OCI-LY1 (cell line): ENCODE measurements at regions not wholly inside any gene's neighbourhood (a gene's known extent, or its start where the extent isn't known, plus 50 kb on each side); places are given as distances from the start of the nearest gene placed in this dataset.

Experiments used
- H2AFZ ChIP-seq: fragments of 200-600 bp; sonication (generic), shearing (Covaris generic); 2 replicates; pipeline ENCODE4 v1.6.0; 2014; ENCODE audit warnings: antibody characterized with exemption, mild to moderate bottlenecking, low read length
- H3F3A ChIP-seq: fragments of 200-600 bp; sonication (generic), shearing (Covaris generic); 2 replicates; pipeline ENCODE4 v1.6.0; 2014; ENCODE audit warnings: mild to moderate bottlenecking, antibody characterized with exemption, low read length, moderate library complexity; ENCODE audit not compliant: insufficient read depth
- H3K27ac ChIP-seq: fragments of 200-600 bp; sonication (generic); 2 replicates; pipeline ENCODE4 v1.5.1; 2014; ENCODE audit warnings: low read length, mixed run types, mild to moderate bottlenecking, low read depth; ENCODE audit not compliant: poor library complexity, severe bottlenecking
- H3K27me3 ChIP-seq: fragments of 200-600 bp; sonication (generic); 2 replicates; pipeline ENCODE4 v1.6.0; 2014; ENCODE audit warnings: antibody characterized with exemption, mild to moderate bottlenecking, low read length, moderate library complexity; ENCODE audit not compliant: insufficient read depth
- H3K36me3 ChIP-seq: fragments of 200-600 bp; sonication (generic); 2 replicates; pipeline ENCODE4 v1.6.1; 2014; ENCODE audit warnings: mild to moderate bottlenecking, antibody characterized with exemption, low read length, moderate library complexity, mixed read lengths; ENCODE audit not compliant: insufficient read depth
- H3K4me1 ChIP-seq: fragments of 200-600 bp; sonication (generic); 2 replicates; pipeline ENCODE4 v1.5.1; 2014; ENCODE audit warnings: mild to moderate bottlenecking, low read length, moderate library complexity; ENCODE audit not compliant: insufficient read depth, severe bottlenecking
- H3K4me2 ChIP-seq: fragments of 200-600 bp; sonication (generic), shearing (Covaris generic); 2 replicates; pipeline ENCODE4 v1.6.1; 2014; ENCODE audit warnings: low read length
- H3K4me3 ChIP-seq: fragments of 200-600 bp; sonication (generic); 2 replicates; pipeline ENCODE4 v1.5.1; 2014; ENCODE audit warnings: low read length, low read depth, mild to moderate bottlenecking, mixed read lengths; ENCODE audit not compliant: poor library complexity, severe bottlenecking
- H3K79me2 ChIP-seq: fragments of 200-600 bp; shearing (Covaris generic); 2 replicates; pipeline ENCODE4 v1.6.1; 2016; ENCODE audit warnings: mixed run types, low read length, mixed read lengths; ENCODE audit not compliant: insufficient read depth
- H3K9ac ChIP-seq: fragments of 200-600 bp; sonication (generic), shearing (Covaris generic); 2 replicates; pipeline ENCODE4 v1.6.1; 2014; ENCODE audit warnings: mild to moderate bottlenecking, low read length, mixed read lengths
- H3K9me2 ChIP-seq: fragments of 200-600 bp; sonication (generic), shearing (Covaris generic); 2 replicates; pipeline ENCODE4 v1.6.1; 2014; ENCODE audit warnings: low read depth, mild to moderate bottlenecking, low read length, mixed read lengths
- H3K9me3 ChIP-seq: fragments of 200-600 bp; shearing (Covaris generic); 2 replicates; pipeline ENCODE4 v1.6.1; 2014; ENCODE audit warnings: low read length, mixed read lengths
- H4K20me1 ChIP-seq: fragments of 200-600 bp; sonication (generic), shearing (Covaris generic); 2 replicates; pipeline ENCODE4 v1.6.0; 2016; ENCODE audit warnings: mild to moderate bottlenecking, low read length; ENCODE audit not compliant: insufficient read depth
- EZH2 ChIP-seq: fragments of 200-600 bp; sonication (generic), shearing (Covaris generic); IDR thresholded peaks from 2 replicates; pipeline ENCODE4 v1.8.0; 2017; ENCODE audit warnings: borderline replicate concordance, mixed run types, mild to moderate bottlenecking, antibody characterized with exemption, low read length, moderate library complexity, mixed read lengths
- TF ChIP-seq, protein P1 (sequence below): fragments of 200-600 bp; sonication (generic), shearing (Covaris generic); IDR thresholded peaks from 2 replicates; pipeline ENCODE4 v1.5.1; 2017; ENCODE audit warnings: mild to moderate bottlenecking, antibody characterized with exemption, low read length, moderate library complexity, mixed read lengths

DNA sequence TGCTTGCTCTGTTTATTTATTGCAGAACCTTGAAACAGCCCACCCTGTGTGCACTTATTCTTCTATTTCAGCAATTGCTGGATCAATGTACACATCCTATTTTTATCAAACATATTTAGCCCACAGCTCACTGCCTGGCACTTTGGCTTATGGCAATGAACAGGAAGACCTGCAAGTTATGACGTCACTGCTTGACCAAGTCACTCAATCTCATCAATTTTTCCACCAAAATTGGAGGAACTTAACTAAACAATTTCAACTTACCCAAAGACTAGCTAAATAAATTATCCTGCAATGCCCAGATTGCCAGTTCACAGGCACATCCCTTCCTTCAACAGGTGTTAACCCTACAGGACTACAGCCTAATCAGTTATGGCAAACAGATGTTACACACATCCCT lies 89.3 kb downstream of the FSCB start:
- Histone ChIP-seq H3K36me3 (no peaks in the 10 kb centered on the region), H3K27me3 (no peaks in the 10 kb centered on the region), H3F3A (no peaks in the 10 kb centered on the region), H3K4me1 (no peaks in the 10 kb centered on the region), H3K9me3 (no peaks in the 10 kb centered on the region), H3K79me2 (no peaks in the 10 kb centered on the region), H2AFZ (no peak overlapping the region), H3K4me2 (no peak overlapping the region), H3K27ac (no peak overlapping the region), H3K9me2 (no peaks in the 10 kb centered on the region), H3K4me3 (no peak overlapping the region), H4K20me1 (no peaks in the 10 kb centered on the region), H3K9ac (no peak overlapping the region)
- TF ChIP-seq, protein P1, sequence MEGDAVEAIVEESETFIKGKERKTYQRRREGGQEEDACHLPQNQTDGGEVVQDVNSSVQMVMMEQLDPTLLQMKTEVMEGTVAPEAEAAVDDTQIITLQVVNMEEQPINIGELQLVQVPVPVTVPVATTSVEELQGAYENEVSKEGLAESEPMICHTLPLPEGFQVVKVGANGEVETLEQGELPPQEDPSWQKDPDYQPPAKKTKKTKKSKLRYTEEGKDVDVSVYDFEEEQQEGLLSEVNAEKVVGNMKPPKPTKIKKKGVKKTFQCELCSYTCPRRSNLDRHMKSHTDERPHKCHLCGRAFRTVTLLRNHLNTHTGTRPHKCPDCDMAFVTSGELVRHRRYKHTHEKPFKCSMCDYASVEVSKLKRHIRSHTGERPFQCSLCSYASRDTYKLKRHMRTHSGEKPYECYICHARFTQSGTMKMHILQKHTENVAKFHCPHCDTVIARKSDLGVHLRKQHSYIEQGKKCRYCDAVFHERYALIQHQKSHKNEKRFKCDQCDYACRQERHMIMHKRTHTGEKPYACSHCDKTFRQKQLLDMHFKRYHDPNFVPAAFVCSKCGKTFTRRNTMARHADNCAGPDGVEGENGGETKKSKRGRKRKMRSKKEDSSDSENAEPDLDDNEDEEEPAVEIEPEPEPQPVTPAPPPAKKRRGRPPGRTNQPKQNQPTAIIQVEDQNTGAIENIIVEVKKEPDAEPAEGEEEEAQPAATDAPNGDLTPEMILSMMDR, result no peak
- no peak for TF ChIP-seq EZH2

DNA sequence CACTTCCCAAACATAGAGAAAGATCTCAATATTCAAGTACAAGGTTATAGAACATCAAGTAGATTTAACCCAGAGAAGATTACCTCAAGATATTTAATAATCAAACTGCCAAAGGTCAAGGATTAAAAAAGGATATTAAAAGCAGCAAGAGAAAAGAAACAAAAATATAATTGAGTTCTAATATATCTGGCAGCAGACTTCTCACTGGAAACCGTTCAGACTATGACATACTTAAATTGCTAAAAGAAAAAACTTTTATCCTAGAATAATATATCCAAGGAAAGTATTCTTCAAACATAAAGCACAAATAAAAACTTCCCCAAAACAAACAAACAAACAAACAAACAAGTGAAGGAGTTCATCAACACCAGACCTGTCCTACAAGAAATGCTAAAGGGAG lies 92.4 kb downstream of the FSCB start:
- Histone ChIP-seq H3K9me3 (no peaks in the 10 kb centered on the region), H3K9ac (no peak overlapping the region), H3K4me2 (no peak overlapping the region), H3K27ac (no peak overlapping the region), H3K9me2 (no peaks in the 10 kb centered on the region), H3K79me2 (no peaks in the 10 kb centered on the region), H2AFZ (no peak overlapping the region), H3K27me3 (no peaks in the 10 kb centered on the region), H3K4me3 (no peak overlapping the region), H4K20me1 (no peaks in the 10 kb centered on the region), H3K4me1 (no peaks in the 10 kb centered on the region), H3K36me3 (no peaks in the 10 kb centered on the region), H3F3A (no peaks in the 10 kb centered on the region)
- TF ChIP-seq EZH2, result no peak
- TF ChIP-seq, protein P1, result no peak

DNA sequence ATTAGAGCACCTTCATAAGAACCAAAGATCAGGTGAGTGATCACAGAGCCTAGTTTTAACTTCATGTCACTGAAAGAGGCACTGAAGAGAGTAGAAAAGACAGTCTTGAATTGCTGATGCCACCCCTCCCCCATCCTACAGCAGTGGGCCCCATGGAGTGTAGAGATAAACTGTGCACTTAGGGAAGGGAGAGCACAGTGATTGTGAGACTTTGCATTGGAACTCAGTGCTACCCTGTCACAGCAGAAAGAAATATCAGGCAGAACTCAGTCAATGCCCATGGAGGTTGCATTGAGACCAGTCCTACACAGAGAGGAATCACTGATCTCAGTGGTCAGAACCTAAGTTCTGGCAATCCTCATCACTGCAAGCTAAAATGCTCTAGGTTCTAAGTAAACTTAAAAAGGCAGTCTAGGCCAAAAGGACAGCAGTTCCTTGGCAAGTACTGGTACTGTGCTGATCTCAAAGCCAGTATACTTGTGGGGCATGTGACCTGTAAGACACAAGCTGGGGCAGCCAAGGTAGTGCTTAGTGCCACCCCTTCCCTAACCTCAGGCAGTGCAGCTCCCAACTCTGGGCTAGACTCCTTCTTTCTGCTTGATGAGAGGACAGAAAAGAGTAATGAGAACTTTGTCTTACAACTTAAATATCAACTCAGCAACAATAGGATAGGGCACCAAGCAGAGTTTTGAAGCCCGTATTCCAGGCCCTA lies 94.1 kb downstream of the FSCB start:
- Histone ChIP-seq H3K4me3 (no peak overlapping the region), H3K9me2 (no peaks in the 10 kb centered on the region), H2AFZ (no peak overlapping the region), H3K27ac (no peak overlapping the region), H3K27me3 (no peaks in the 10 kb centered on the region), H3F3A (no peaks in the 10 kb centered on the region), H3K4me2 (no peak overlapping the region), H3K36me3 (no peaks in the 10 kb centered on the region), H3K4me1 (no peaks in the 10 kb centered on the region), H3K79me2 (no peaks in the 10 kb centered on the region), H4K20me1 (no peaks in the 10 kb centered on the region), H3K9me3 (no peaks in the 10 kb centered on the region), H3K9ac (no peak overlapping the region)
- TF ChIP-seq EZH2, result no peak
- TF ChIP-seq, protein P1, result no peak
